ENCODE measurements at regions not wholly inside any gene's neighbourhood (a gene's known extent, or its start where the extent isn't known, plus 50 kb on each side); places are given as distances from the start of the nearest gene placed in this dataset.

GRCh38 chr10:78993261-78993945 is 75.4 kb upstream of the ZMIZ1 start:
- CTCF ChIA-PET = interaction anchor here (0.6 to 0.7 kb wide), 2 partner anchors 90 to 276 kb away, joined by 4 read pairs; no protein-coding TSS in a partner anchor
- TF ChIP-seq CTCF (IDR thresholded peaks at IDR 0.05; ENCODE audit: unreplicated experiment) = no peak
- Mint-ChIP-seq H3K4me1 (ENCODE audit: insufficient read depth, unreplicated experiment) (peaks cover 5% of the 10 kb centered on the region), H3K27me3 (ENCODE audit: insufficient read depth, unreplicated experiment) (no peaks in the 10 kb centered on the region), H3K9me3 (ENCODE audit: unreplicated experiment) (no peaks in the 10 kb centered on the region), H3K27ac (ENCODE audit: low read depth, unreplicated experiment) (no peak overlapping the region), H3K4me3 (ENCODE audit: unreplicated experiment) (no peak overlapping the region), H3K36me3 (ENCODE audit: insufficient read depth, unreplicated experiment) (no peaks in the 10 kb centered on the region)
- POLR2A ChIA-PET = no interaction called here
- DNase-seq (ENCODE audit: unreplicated experiment) = no peak
- no TSS peak for BruUV-seq (replicated peaks)
- intact Hi-C loops (cut with micrococcal nuclease) = no loop called here

- intact Hi-C loops (cut with micrococcal nuclease) = no loop called here
- no peaks in the 10 kb centered on the region for H3K4me1 Mint-ChIP-seq (ENCODE audit: insufficient read depth, unreplicated experiment)
- POLR2A ChIA-PET = no interaction called here
Observed at GRCh38 chr10:78995987-78996791, 72.6 kb upstream of the ZMIZ1 start.

GRCh38 chr10:78996792-78997129 is 72.0 kb upstream of the ZMIZ1 start:
- no peak for DNase-seq (ENCODE audit: unreplicated experiment)
- TF ChIP-seq CTCF (IDR thresholded peaks at IDR 0.05; ENCODE audit: unreplicated experiment) = no peak
- intact Hi-C loops (cut with micrococcal nuclease) = no loop called here
- Mint-ChIP-seq H3K4me1 (ENCODE audit: insufficient read depth, unreplicated experiment) (no peaks in the 10 kb centered on the region), H3K4me3 (ENCODE audit: unreplicated experiment) (no peak overlapping the region), H3K27me3 (ENCODE audit: insufficient read depth, unreplicated experiment) (peaks cover 17% of the 10 kb centered on the region), H3K27ac (ENCODE audit: low read depth, unreplicated experiment) (no peak overlapping the region), H3K36me3 (ENCODE audit: insufficient read depth, unreplicated experiment) (no peaks in the 10 kb centered on the region), H3K9me3 (ENCODE audit: unreplicated experiment) (no peaks in the 10 kb centered on the region)
- BruUV-seq (replicated peaks) = no TSS peak
- CTCF ChIA-PET = no interaction called here
- POLR2A ChIA-PET = no interaction called here

More at GRCh38 chr10:78995987-78996791, 72.6 kb upstream of the ZMIZ1 start:
- no TSS peak for BruUV-seq (replicated peaks)
- H3K36me3 Mint-ChIP-seq (ENCODE audit: insufficient read depth, unreplicated experiment) = no peaks in the 10 kb centered on the region
- CTCF ChIA-PET = no interaction called here
- no peaks in the 10 kb centered on the region for H3K9me3 Mint-ChIP-seq (ENCODE audit: unreplicated experiment)
- TF ChIP-seq CTCF (IDR thresholded peaks at IDR 0.05; ENCODE audit: unreplicated experiment) = no peak
- no peak overlapping the region for H3K4me3 Mint-ChIP-seq (ENCODE audit: unreplicated experiment)
- no peak overlapping the region for H3K27ac Mint-ChIP-seq (ENCODE audit: low read depth, unreplicated experiment)
- no peak for DNase-seq (ENCODE audit: unreplicated experiment)
- peaks cover 12% of the 10 kb centered on the region for H3K27me3 Mint-ChIP-seq (ENCODE audit: insufficient read depth, unreplicated experiment)

Measured in MCF 10A (cell line).